OCI-LY7 (cell line): ENCODE measurements at regions not wholly inside any gene's neighbourhood (a gene's known extent, or its start where the extent isn't known, plus 50 kb on each side); places are given as distances from the start of the nearest gene placed in this dataset.

ENCODE experiments used
- EZH2phosphoT487 ChIP-seq: fragments of 200-600 bp; sonication (generic); IDR thresholded peaks from 2 replicates; pipeline ENCODE4 v1.6.1; 2018; ENCODE audit warnings: low read depth, borderline replicate concordance, mild to moderate bottlenecking, mixed run types, antibody characterized with exemption, low read length, moderate library complexity, mixed read lengths
- TF ChIP-seq, protein P1 (sequence below): fragments of 200-600 bp; sonication (generic); conservative IDR thresholded peaks from 2 replicates; pipeline ENCODE4 v1.5.1; 2014; ENCODE audit warnings: mild to moderate bottlenecking, antibody characterized with exemption, low read length, moderate library complexity, mixed read lengths

DNA sequence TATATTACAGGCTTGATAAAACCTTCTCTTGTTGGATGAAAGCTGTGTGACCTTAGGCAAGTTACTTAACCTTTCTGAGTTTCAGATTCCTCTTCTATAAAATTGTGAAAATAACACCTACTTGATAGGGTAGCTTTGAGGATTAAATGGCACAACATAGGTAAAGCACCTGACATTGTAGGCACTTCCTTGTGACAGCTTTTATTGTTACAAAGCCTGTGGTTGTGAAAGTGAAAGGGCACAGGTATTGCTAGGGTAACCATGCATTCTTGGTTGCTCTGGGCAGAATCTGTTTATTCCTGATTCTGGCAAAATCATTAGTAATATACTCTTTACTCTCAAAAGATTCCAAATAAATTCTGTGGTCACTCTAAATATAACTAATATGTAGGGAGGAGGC, 493.4 kb downstream of the OLFM4 start:
- TF ChIP-seq EZH2phosphoT487: no peak
- TF ChIP-seq, protein P1, sequence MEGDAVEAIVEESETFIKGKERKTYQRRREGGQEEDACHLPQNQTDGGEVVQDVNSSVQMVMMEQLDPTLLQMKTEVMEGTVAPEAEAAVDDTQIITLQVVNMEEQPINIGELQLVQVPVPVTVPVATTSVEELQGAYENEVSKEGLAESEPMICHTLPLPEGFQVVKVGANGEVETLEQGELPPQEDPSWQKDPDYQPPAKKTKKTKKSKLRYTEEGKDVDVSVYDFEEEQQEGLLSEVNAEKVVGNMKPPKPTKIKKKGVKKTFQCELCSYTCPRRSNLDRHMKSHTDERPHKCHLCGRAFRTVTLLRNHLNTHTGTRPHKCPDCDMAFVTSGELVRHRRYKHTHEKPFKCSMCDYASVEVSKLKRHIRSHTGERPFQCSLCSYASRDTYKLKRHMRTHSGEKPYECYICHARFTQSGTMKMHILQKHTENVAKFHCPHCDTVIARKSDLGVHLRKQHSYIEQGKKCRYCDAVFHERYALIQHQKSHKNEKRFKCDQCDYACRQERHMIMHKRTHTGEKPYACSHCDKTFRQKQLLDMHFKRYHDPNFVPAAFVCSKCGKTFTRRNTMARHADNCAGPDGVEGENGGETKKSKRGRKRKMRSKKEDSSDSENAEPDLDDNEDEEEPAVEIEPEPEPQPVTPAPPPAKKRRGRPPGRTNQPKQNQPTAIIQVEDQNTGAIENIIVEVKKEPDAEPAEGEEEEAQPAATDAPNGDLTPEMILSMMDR: no peak
